WERI-Rb-1 (cell line): ENCODE measurements at regions not wholly inside any gene's neighbourhood (a gene's known extent, or its start where the extent isn't known, plus 50 kb on each side); places are given as distances from the start of the nearest gene placed in this dataset.

ENCODE experiments used
- DNase-seq: peaks from one replicate; pipeline ENCODE4 v3.0.0-alpha.2; 2020
- H3K27ac ChIP-seq: fragments of 250-450 bp; sonication (Bioruptor Pico); 2 replicates; pipeline ENCODE4 v1.5.1; 2020; ENCODE audit warnings: mild to moderate bottlenecking, moderate library complexity
- H3K27me3 ChIP-seq: fragments of 250-450 bp; sonication (Bioruptor Pico); 2 replicates; pipeline ENCODE4 v1.5.1; 2021; ENCODE audit warnings: mild to moderate bottlenecking, low read depth, moderate library complexity; ENCODE audit not compliant: insufficient read depth, severe bottlenecking
- H3K36me3 ChIP-seq: fragments of 250-450 bp; sonication (Bioruptor Pico); 2 replicates; pipeline ENCODE4 v1.5.1; 2020; ENCODE audit warnings: mild to moderate bottlenecking, moderate library complexity
- H3K4me3 ChIP-seq: 2 replicates; pipeline ENCODE4 v1.5.1; 2011; ENCODE audit warnings: low read depth, mild to moderate bottlenecking, control low read depth, low read length
- H3K9me3 ChIP-seq: fragments of 250-450 bp; sonication (Bioruptor Pico); 2 replicates; pipeline ENCODE4 v1.5.1; 2021; ENCODE audit warnings: mild to moderate bottlenecking, moderate library complexity; ENCODE audit not compliant: severe bottlenecking
- TF ChIP-seq, protein P1 (sequence below): IDR thresholded peaks from 2 replicates; pipeline ENCODE4 v1.5.1; 2011; ENCODE audit warnings: low read depth, mild to moderate bottlenecking, control low read depth, inconsistent platforms, low read length

GRCh38 chr9:82475584-82476301, 487.2 kb downstream of the SPATA31D1 start:
- Histone ChIP-seq H3K27ac (no peak overlapping the region), H3K36me3 (no peaks in the 10 kb centered on the region), H3K27me3 (no peaks in the 10 kb centered on the region), H3K4me3 (no peak overlapping the region), H3K9me3 (peaks cover 2% of the 10 kb centered on the region)
- no peak for DNase-seq
- TF ChIP-seq, protein P1, sequence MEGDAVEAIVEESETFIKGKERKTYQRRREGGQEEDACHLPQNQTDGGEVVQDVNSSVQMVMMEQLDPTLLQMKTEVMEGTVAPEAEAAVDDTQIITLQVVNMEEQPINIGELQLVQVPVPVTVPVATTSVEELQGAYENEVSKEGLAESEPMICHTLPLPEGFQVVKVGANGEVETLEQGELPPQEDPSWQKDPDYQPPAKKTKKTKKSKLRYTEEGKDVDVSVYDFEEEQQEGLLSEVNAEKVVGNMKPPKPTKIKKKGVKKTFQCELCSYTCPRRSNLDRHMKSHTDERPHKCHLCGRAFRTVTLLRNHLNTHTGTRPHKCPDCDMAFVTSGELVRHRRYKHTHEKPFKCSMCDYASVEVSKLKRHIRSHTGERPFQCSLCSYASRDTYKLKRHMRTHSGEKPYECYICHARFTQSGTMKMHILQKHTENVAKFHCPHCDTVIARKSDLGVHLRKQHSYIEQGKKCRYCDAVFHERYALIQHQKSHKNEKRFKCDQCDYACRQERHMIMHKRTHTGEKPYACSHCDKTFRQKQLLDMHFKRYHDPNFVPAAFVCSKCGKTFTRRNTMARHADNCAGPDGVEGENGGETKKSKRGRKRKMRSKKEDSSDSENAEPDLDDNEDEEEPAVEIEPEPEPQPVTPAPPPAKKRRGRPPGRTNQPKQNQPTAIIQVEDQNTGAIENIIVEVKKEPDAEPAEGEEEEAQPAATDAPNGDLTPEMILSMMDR = no peak

GRCh38 chr9:82480921-82481320, 492.3 kb downstream of the SPATA31D1 start:
- DNase-seq = no peak
- Histone ChIP-seq H3K27me3 (no peaks in the 10 kb centered on the region), H3K27ac (no peak overlapping the region), H3K36me3 (no peaks in the 10 kb centered on the region), H3K4me3 (no peak overlapping the region), H3K9me3 (no peaks in the 10 kb centered on the region)
- TF ChIP-seq, protein P1 = no peak

DNA sequence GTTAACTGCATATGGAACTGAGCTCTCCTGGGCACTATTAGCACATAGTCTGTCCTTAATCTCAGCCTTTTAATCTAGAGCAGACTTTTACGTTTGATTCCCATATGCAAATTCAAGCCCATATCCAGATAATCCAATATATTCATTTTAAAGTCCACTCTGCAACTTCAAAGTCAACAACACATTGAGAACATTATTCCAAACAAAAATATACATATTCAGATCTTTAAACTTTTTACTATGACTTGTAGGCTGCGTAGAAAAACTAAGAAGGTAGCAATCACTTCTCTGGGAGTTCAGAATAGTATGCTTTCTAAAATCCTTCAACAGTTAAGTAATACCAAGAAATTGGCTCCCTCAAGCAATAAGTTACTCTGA, 499.4 kb downstream of the SPATA31D1 start:
- TF ChIP-seq, protein P1 = no peak
- H3K36me3 ChIP-seq = no peaks in the 10 kb centered on the region
- DNase-seq = no peak
- no peak overlapping the region for H3K4me3 ChIP-seq
- H3K9me3 ChIP-seq = no peaks in the 10 kb centered on the region
- no peaks in the 10 kb centered on the region for H3K27me3 ChIP-seq
- H3K27ac ChIP-seq = no peak overlapping the region

GRCh38 chr9:82488313-82489200, 500.0 kb downstream of the SPATA31D1 start:
- H3K4me3 ChIP-seq = no peak overlapping the region
- H3K9me3 ChIP-seq = no peaks in the 10 kb centered on the region
- H3K36me3 ChIP-seq = no peaks in the 10 kb centered on the region
- no peak for DNase-seq
- TF ChIP-seq, protein P1 = no peak
- no peaks in the 10 kb centered on the region for H3K27me3 ChIP-seq
- H3K27ac ChIP-seq = no peak overlapping the region

- Histone ChIP-seq H3K4me3 (no peak overlapping the region), H3K9me3 (no peaks in the 10 kb centered on the region), H3K27ac (no peak overlapping the region), H3K36me3 (no peaks in the 10 kb centered on the region), H3K27me3 (no peaks in the 10 kb centered on the region)
- no peak for DNase-seq
- TF ChIP-seq, protein P1 = no peak
These were observed 500.7 kb downstream of the SPATA31D1 start for GRCh38 chr9:82489201-82489821.
